Ishikawa (cell line): ENCODE measurements at regions not wholly inside any gene's neighbourhood (a gene's known extent, or its start where the extent isn't known, plus 50 kb on each side); places are given as distances from the start of the nearest gene placed in this dataset.

Experiments
- CEBPB ChIP-seq: IDR thresholded peaks from 2 replicates; pipeline ENCODE4 v1.6.1; 2012
- CREB1 ChIP-seq: IDR thresholded peaks from 2 replicates; pipeline ENCODE4 v1.6.1; 2012; ENCODE audit warnings: low read depth
- EGR1 ChIP-seq: IDR thresholded peaks from 2 replicates; pipeline ENCODE4 v1.6.1; 2012
- EP300 ChIP-seq: IDR thresholded peaks from 2 replicates; pipeline ENCODE4 v1.6.1; 2012; ENCODE audit warnings: borderline replicate concordance
- FOXM1 ChIP-seq: IDR thresholded peaks from 2 replicates; pipeline ENCODE4 v1.6.1; 2012; ENCODE audit warnings: low read depth, borderline replicate concordance
- MAX ChIP-seq: IDR thresholded peaks from 2 replicates; pipeline ENCODE4 v1.6.1; 2012
- NFIC ChIP-seq: IDR thresholded peaks from 2 replicates; pipeline ENCODE4 v1.6.1; 2012
- RAD21 ChIP-seq: IDR thresholded peaks from 2 replicates; pipeline ENCODE4 v1.6.1; 2012; ENCODE audit warnings: low read depth
- REST ChIP-seq: IDR thresholded peaks from 2 replicates; pipeline ENCODE4 v1.6.1; 2012; ENCODE audit warnings: low read depth, mild to moderate bottlenecking
- TAF1 ChIP-seq: IDR thresholded peaks from 2 replicates; pipeline ENCODE4 v1.6.1; 2012; ENCODE audit warnings: low read depth, mild to moderate bottlenecking
- TCF12 ChIP-seq: IDR thresholded peaks from 2 replicates; pipeline ENCODE4 v1.6.1; 2012; ENCODE audit warnings: low read depth
- TEAD4 ChIP-seq: IDR thresholded peaks from 2 replicates; pipeline ENCODE4 v1.6.1; 2012
- YY1 ChIP-seq: IDR thresholded peaks from 2 replicates; pipeline ENCODE4 v1.6.1; 2012; ENCODE audit warnings: low read depth
- ZBTB7A ChIP-seq: IDR thresholded peaks from 2 replicates; pipeline ENCODE4 v1.6.1; 2012; ENCODE audit warnings: low read depth
- TF ChIP-seq, protein P1 (sequence below): IDR thresholded peaks from 2 replicates; pipeline ENCODE4 v1.6.1; 2012

- no peak for TF ChIP-seq TEAD4
- TF ChIP-seq ZBTB7A, result no peak
- no peak for TF ChIP-seq MAX
- TF ChIP-seq CEBPB, result no peak
- TF ChIP-seq YY1, result no peak
- TF ChIP-seq FOXM1, result no peak
- TF ChIP-seq CREB1, result no peak
These were observed 109.7 kb upstream of the ROPN1 start for GRCh38 chr3:124101643-124102042.

GRCh38 chr3:124107104-124107890, 115.4 kb upstream of the ROPN1 start:
- no peak for TF ChIP-seq TEAD4
- no peak for TF ChIP-seq MAX
- no peak for TF ChIP-seq CREB1
- TF ChIP-seq RAD21, result no peak
- TF ChIP-seq NFIC, result no peak
- TF ChIP-seq TAF1, result no peak
- TF ChIP-seq, protein P1, sequence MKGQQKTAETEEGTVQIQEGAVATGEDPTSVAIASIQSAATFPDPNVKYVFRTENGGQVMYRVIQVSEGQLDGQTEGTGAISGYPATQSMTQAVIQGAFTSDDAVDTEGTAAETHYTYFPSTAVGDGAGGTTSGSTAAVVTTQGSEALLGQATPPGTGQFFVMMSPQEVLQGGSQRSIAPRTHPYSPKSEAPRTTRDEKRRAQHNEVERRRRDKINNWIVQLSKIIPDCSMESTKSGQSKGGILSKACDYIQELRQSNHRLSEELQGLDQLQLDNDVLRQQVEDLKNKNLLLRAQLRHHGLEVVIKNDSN, result no peak

DNA sequence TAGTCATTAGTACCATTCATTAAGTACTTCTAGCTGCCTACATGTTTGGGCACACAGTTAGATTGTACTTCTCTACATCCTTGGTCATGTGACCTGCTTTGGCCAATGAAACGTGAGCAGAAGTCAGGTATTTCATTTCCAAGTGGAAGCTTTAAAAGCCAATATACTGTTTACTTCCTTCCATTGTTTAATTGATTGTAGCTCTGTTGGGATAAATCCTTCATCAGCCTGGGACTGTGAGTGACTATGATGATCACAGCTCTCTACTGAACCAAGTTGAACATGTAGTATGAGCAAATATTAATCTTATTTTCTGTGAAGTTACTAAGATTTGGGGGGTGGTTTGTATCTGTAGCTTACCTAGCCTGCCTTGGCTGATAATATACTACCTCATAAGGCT, 116.5 kb upstream of the ROPN1 start:
- TF ChIP-seq, protein P1, result peak; percentile 59; the same call in 1 of the 2 replicates
- TF ChIP-seq YY1, result no peak

DNA sequence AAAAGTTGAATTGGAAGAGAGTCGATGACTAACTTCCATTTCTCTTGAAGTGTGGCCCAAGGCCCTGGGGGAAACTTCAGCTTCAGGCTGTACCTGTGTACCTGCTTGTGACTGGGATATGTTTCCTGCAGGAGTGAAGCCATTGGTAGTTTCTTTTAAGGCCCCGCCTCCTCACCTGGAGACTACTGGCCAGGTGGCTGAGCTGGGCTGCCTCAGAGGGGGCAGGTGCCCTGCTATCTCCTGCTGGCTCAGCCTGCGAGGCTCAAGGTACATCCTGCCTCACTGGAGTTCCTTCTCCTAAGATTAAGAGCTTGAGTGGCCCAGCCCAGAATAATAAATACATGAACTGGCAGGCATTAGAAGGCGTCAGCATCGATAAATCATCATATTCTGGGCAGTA, 121.6 kb upstream of the ROPN1 start:
- TF ChIP-seq, protein P1, result no peak
- TF ChIP-seq YY1, result no peak

GRCh38 chr3:124115279-124115678, 123.4 kb upstream of the ROPN1 start:
- TF ChIP-seq, protein P1, result no peak
- TF ChIP-seq YY1 (no peak), ZBTB7A (no peak), NFIC (no peak), CEBPB (no peak)

DNA sequence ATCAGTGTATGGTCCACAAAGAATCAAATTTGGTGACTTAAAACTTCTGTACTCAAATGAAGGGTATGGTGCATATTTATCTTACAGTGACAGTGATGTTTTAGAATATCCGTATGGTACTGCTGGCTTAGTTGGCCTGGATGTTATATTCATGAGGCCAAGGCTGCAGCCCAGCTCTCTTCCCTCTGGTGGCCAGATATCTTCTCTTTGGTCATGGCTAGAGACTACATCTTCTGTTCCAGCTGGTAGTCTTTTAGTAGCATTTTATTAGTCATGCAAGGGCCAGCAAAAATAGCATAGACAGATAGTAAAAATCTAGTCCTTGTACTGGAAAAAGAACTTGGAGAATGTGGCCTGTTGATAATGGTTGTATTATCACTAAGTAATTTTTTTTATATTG, 124.0 kb upstream of the ROPN1 start:
- TF ChIP-seq NFIC (no peak), FOXM1 (no peak), TCF12 (no peak), RAD21 (no peak), EP300 (no peak), YY1 (no peak), REST (no peak), CREB1 (no peak), EGR1 (no peak), ZBTB7A (no peak), TAF1 (no peak), TEAD4 (no peak), MAX (no peak), CEBPB (no peak)
- TF ChIP-seq, protein P1, result no peak

DNA sequence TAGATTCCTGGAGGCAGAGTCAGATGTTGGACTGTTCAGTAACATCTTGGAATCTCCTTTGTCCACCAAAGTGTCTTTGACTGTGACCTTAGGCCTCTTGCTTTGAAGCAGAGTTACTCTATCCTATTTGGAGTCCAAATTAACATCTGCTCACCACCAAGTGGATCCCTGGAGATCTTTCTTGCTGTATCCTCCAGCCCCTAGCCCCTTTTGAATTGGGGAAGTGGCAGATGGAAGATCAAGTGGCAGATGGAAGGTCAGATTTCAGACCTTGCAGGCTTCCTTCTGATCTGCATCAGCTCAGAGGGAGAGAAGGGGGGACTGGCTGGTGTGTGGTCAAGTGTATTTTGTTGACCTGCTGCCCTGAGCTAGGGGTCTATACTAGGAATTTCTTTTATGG, 125.0 kb upstream of the ROPN1 start:
- TF ChIP-seq TAF1 (no peak), RAD21 (no peak), FOXM1 (no peak), CEBPB (no peak), TCF12 (no peak), REST (no peak), CREB1 (no peak), NFIC (no peak), MAX (no peak), TEAD4 (no peak), ZBTB7A (no peak), EGR1 (no peak), YY1 (no peak), EP300 (no peak)
- TF ChIP-seq, protein P1, result no peak
